ENCODE measurements at regions not wholly inside any gene's neighbourhood (a gene's known extent, or its start where the extent isn't known, plus 50 kb on each side); places are given as distances from the start of the nearest gene placed in this dataset.
"Not testable (repeated sequence)": the region's sequence is repeated elsewhere in the genome, so short reads cannot be mapped to it uniquely, and the experiment has no call there.

GRCh38 chr4:188657365-188657764 lies 518.1 kb downstream of the TRIML1 start:
- H3K4me1 Mint-ChIP-seq: no peaks in the 10 kb centered on the region
- no peaks in the 10 kb centered on the region for H3K27me3 Mint-ChIP-seq
- H3K36me3 Mint-ChIP-seq (ENCODE audit: low read depth): no peaks in the 10 kb centered on the region
- ATAC-seq (no peak), DNase-seq (no peak)
- no peaks in the 10 kb centered on the region for H3K9me3 ChIP-seq (ENCODE audit: control insufficient read depth, low read length, poor library complexity, severe bottlenecking)
- no peak overlapping the region for H3K27ac Mint-ChIP-seq
- no peak overlapping the region for H3K4me3 Mint-ChIP-seq

- ATAC-seq (no peak), DNase-seq (no peak)
- Mint-ChIP-seq H3K36me3 (ENCODE audit: low read depth) (no peaks in the 10 kb centered on the region), H3K4me1 (no peaks in the 10 kb centered on the region), H3K27ac (no peak overlapping the region), H3K27me3 (no peaks in the 10 kb centered on the region), H3K4me3 (no peak overlapping the region)
- H3K9me3 ChIP-seq (ENCODE audit: control insufficient read depth, low read length, poor library complexity, severe bottlenecking): no peaks in the 10 kb centered on the region
Observed at GRCh38 chr4:188658958-188659522, 519.8 kb downstream of the TRIML1 start.

- Mint-ChIP-seq H3K4me1 (no peaks in the 10 kb centered on the region), H3K27me3 (no peaks in the 10 kb centered on the region), H3K27ac (no peak overlapping the region), H3K36me3 (ENCODE audit: low read depth) (no peaks in the 10 kb centered on the region), H3K4me3 (no peak overlapping the region)
- DNase-seq: no peak
- no peaks in the 10 kb centered on the region for H3K9me3 ChIP-seq (ENCODE audit: control insufficient read depth, low read length, poor library complexity, severe bottlenecking)
- ATAC-seq: no peak
Observed at GRCh38 chr4:188660796-188661195, 521.6 kb downstream of the TRIML1 start.

GRCh38 chr4:188661502-188661901 lies 522.3 kb downstream of the TRIML1 start:
- H3K4me1 Mint-ChIP-seq: no peaks in the 10 kb centered on the region
- H3K9me3 ChIP-seq (ENCODE audit: control insufficient read depth, low read length, poor library complexity, severe bottlenecking): no peaks in the 10 kb centered on the region
- no peak overlapping the region for H3K27ac Mint-ChIP-seq
- no peaks in the 10 kb centered on the region for H3K36me3 Mint-ChIP-seq (ENCODE audit: low read depth)
- DNase-seq (no peak), ATAC-seq (no peak)
- no peak overlapping the region for H3K4me3 Mint-ChIP-seq
- H3K27me3 Mint-ChIP-seq: no peaks in the 10 kb centered on the region

GRCh38 chr4:188663369-188663768 lies 524.1 kb downstream of the TRIML1 start:
- Mint-ChIP-seq H3K4me3 (no peak overlapping the region), H3K36me3 (ENCODE audit: low read depth) (no peaks in the 10 kb centered on the region), H3K27ac (no peak overlapping the region), H3K27me3 (no peaks in the 10 kb centered on the region), H3K4me1 (no peaks in the 10 kb centered on the region)
- ATAC-seq (no peak), DNase-seq (no peak)
- H3K9me3 ChIP-seq (ENCODE audit: control insufficient read depth, low read length, poor library complexity, severe bottlenecking): no peaks in the 10 kb centered on the region

- no peaks in the 10 kb centered on the region for H3K4me1 Mint-ChIP-seq
- H3K27me3 Mint-ChIP-seq: no peaks in the 10 kb centered on the region
- no peak overlapping the region for H3K27ac Mint-ChIP-seq
- no peak overlapping the region for H3K4me3 Mint-ChIP-seq
- H3K9me3 ChIP-seq (ENCODE audit: control insufficient read depth, low read length, poor library complexity, severe bottlenecking): no peaks in the 10 kb centered on the region
- DNase-seq (no peak), ATAC-seq (no peak)
- H3K36me3 Mint-ChIP-seq (ENCODE audit: low read depth): no peaks in the 10 kb centered on the region
Observed at GRCh38 chr4:188665491-188666457, 526.5 kb downstream of the TRIML1 start.

- not testable (repeated sequence) for H3K9me3 ChIP-seq (ENCODE audit: control insufficient read depth, low read length, poor library complexity, severe bottlenecking); H3K36me3 Mint-ChIP-seq (ENCODE audit: low read depth); ATAC-seq; H3K27ac Mint-ChIP-seq; H3K27me3 Mint-ChIP-seq; DNase-seq; H3K4me3 Mint-ChIP-seq; H3K4me1 Mint-ChIP-seq
Observed at GRCh38 chr4:188678691-188679090, 539.5 kb downstream of the TRIML1 start.

- H3K4me1 Mint-ChIP-seq: no peaks in the 10 kb centered on the region
- H3K27me3 Mint-ChIP-seq: no peaks in the 10 kb centered on the region
- no peak for ATAC-seq
- DNase-seq: no peak
- no peak overlapping the region for H3K4me3 Mint-ChIP-seq
- H3K27ac Mint-ChIP-seq: no peak overlapping the region
- no peaks in the 10 kb centered on the region for H3K9me3 ChIP-seq (ENCODE audit: control insufficient read depth, low read length, poor library complexity, severe bottlenecking)
- no peaks in the 10 kb centered on the region for H3K36me3 Mint-ChIP-seq (ENCODE audit: low read depth)
Observed at GRCh38 chr4:188680004-188680666, 540.9 kb downstream of the TRIML1 start.

GRCh38 chr4:188680667-188681063 lies 541.4 kb downstream of the TRIML1 start:
- H3K27me3 Mint-ChIP-seq: no peaks in the 10 kb centered on the region
- H3K9me3 ChIP-seq (ENCODE audit: control insufficient read depth, low read length, poor library complexity, severe bottlenecking): no peaks in the 10 kb centered on the region
- no peak overlapping the region for H3K4me3 Mint-ChIP-seq
- H3K4me1 Mint-ChIP-seq: no peaks in the 10 kb centered on the region
- DNase-seq (no peak), ATAC-seq (no peak)
- H3K36me3 Mint-ChIP-seq (ENCODE audit: low read depth): no peaks in the 10 kb centered on the region
- no peak overlapping the region for H3K27ac Mint-ChIP-seq

GRCh38 chr4:188682321-188682720 lies 543.1 kb downstream of the TRIML1 start:
- ATAC-seq: no peak
- no peaks in the 10 kb centered on the region for H3K36me3 Mint-ChIP-seq (ENCODE audit: low read depth)
- H3K4me3 Mint-ChIP-seq: no peak overlapping the region

GRCh38 chr4:188683571-188683970 lies 544.3 kb downstream of the TRIML1 start:
- H3K4me3 Mint-ChIP-seq: no peak overlapping the region
- no peaks in the 10 kb centered on the region for H3K4me1 Mint-ChIP-seq
- DNase-seq: no peak
- no peaks in the 10 kb centered on the region for H3K27me3 Mint-ChIP-seq
- ATAC-seq: no peak
- no peak overlapping the region for H3K27ac Mint-ChIP-seq
- no peaks in the 10 kb centered on the region for H3K9me3 ChIP-seq (ENCODE audit: control insufficient read depth, low read length, poor library complexity, severe bottlenecking)
- no peaks in the 10 kb centered on the region for H3K36me3 Mint-ChIP-seq (ENCODE audit: low read depth)

More at GRCh38 chr4:188682321-188682720, 543.1 kb downstream of the TRIML1 start:
- no peak for DNase-seq
- no peaks in the 10 kb centered on the region for H3K9me3 ChIP-seq (ENCODE audit: control insufficient read depth, low read length, poor library complexity, severe bottlenecking)
- Mint-ChIP-seq H3K27me3 (no peaks in the 10 kb centered on the region), H3K4me1 (no peaks in the 10 kb centered on the region), H3K27ac (no peak overlapping the region)

GRCh38 chr4:188688956-188689355 lies 549.7 kb downstream of the TRIML1 start:
- Mint-ChIP-seq H3K27me3 (no peaks in the 10 kb centered on the region), H3K36me3 (ENCODE audit: low read depth) (no peaks in the 10 kb centered on the region), H3K4me1 (no peaks in the 10 kb centered on the region), H3K27ac (no peak overlapping the region), H3K4me3 (no peak overlapping the region)
- no peaks in the 10 kb centered on the region for H3K9me3 ChIP-seq (ENCODE audit: control insufficient read depth, low read length, poor library complexity, severe bottlenecking)
- ATAC-seq (no peak), DNase-seq (no peak)

- H3K4me1 Mint-ChIP-seq: no peaks in the 10 kb centered on the region
- ATAC-seq: no peak
Observed at GRCh38 chr4:188691811-188692210, 552.6 kb downstream of the TRIML1 start.

More at GRCh38 chr4:188691811-188692210, 552.6 kb downstream of the TRIML1 start:
- H3K27ac Mint-ChIP-seq: no peak overlapping the region
- H3K27me3 Mint-ChIP-seq: no peaks in the 10 kb centered on the region
- H3K36me3 Mint-ChIP-seq (ENCODE audit: low read depth): no peaks in the 10 kb centered on the region
- DNase-seq: no peak
- H3K4me3 Mint-ChIP-seq: no peak overlapping the region
- no peaks in the 10 kb centered on the region for H3K9me3 ChIP-seq (ENCODE audit: control insufficient read depth, low read length, poor library complexity, severe bottlenecking)

Measured in T-helper 17 cell (primary cell).